GM21717 (cell line): ENCODE measurements at regions not wholly inside any gene's neighbourhood (a gene's known extent, or its start where the extent isn't known, plus 50 kb on each side); places are given as distances from the start of the nearest gene placed in this dataset.

Experiments used
- ATAC-seq: cut with Tn5 transposase; IDR thresholded peaks from one replicate; pipeline ENCODE4 v1.9.1; 2021; ENCODE audit warnings: mild to moderate bottlenecking, moderate library complexity; ENCODE audit not compliant: unreplicated experiment

DNA sequence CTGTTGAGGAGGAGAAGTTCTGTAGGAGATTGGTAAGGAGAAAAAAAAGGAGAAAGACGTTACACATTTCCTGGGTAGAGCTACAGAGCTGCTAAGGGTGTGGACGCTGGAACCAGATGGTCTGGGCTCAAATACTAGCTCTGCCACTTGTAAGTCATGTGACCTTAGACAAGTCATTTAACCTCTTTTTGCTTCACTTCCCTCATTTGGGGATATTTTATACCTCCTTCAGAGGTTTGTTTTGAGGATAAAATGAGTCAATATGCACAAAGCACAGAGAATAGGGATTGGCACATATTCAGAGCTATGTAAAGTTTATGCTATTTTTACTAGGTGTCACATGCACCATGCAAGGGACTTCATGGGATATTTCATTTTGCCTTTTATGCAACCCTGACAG, 708.8 kb downstream of the DHX35 start:
- no peak for ATAC-seq

GRCh38 chr20:39669659-39670058, 707.5 kb downstream of the DHX35 start:
- ATAC-seq = no peak

DNA sequence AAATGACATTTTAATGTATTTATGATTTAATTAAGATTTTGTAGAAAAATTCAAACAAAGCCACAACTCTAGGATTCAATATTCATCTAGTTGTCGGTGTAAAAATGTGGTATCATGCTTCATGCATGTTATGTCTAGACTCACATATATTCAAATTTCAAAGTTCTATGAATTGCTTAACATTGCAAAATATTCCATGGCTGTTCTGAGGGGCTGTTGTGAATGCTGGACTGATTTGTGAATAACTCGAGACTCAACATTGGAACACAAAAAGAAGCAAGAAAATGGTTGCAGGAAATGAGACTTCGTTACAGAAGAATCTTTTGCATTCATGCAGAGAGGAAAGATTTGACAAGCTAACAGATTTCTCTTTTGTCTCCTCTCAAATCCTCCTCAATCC, 705.9 kb downstream of the DHX35 start:
- ATAC-seq = no peak

DNA sequence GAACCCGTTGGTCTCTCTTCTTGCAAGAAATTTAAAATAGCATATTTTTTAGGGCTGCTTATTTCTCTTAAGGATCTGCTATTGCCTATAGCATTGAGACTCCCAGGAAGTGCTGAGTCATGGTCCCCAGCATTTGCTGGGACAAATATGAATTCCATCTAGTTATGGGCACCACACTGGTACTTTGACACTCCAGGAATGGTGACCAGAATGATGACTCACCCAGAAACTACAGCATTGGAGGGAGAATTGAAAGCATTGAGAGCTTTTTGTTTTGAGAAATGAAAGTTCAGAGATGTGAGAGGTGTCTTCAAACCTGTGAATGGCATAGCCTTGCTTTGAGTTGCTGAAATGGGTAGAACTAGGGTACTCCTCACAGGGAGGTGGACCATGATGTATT, 699.7 kb downstream of the DHX35 start:
- ATAC-seq = no peak

GRCh38 chr20:39660965-39661364, 698.8 kb downstream of the DHX35 start:
- no peak for ATAC-seq

GRCh38 chr20:39660226-39660625, 698.1 kb downstream of the DHX35 start:
- ATAC-seq = no peak

DNA sequence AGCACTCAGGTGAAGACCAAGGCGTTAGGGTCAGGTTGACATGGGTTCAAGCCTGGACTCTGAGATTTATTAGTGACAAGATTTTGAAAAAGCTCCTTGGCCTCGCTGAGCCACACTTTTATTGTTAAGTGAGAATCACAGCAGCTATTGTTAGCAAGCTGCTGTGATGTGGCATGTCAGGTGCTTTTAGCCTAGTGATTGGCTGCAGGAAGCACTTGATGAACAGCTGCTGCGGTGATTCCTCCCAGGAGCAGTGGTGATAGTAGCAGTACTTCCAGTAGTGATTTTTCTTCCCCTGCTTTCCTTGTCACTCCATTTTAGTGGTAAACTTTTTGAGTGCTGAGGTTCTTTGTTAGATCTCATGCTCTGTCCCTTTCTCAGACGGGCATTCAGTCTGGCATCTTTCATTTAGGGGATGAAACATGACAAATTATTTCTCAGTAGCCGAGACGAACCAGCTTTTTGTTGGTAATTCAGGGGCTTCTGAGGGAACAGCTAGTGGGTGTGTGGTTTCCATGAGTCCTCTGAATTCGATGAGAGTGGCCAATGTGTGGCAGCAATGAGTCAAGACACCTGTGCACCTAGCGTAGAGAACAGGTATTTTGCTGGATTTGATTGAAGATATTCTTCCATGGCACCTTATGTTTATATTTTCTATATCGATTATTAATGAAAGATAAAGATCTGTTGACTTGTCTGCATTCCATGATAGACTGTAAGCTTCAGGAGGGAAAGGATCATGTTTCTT, 696.7 kb downstream of the DHX35 start:
- no peak for ATAC-seq

GRCh38 chr20:39654171-39654570, 692.0 kb downstream of the DHX35 start:
- ATAC-seq = no peak

DNA sequence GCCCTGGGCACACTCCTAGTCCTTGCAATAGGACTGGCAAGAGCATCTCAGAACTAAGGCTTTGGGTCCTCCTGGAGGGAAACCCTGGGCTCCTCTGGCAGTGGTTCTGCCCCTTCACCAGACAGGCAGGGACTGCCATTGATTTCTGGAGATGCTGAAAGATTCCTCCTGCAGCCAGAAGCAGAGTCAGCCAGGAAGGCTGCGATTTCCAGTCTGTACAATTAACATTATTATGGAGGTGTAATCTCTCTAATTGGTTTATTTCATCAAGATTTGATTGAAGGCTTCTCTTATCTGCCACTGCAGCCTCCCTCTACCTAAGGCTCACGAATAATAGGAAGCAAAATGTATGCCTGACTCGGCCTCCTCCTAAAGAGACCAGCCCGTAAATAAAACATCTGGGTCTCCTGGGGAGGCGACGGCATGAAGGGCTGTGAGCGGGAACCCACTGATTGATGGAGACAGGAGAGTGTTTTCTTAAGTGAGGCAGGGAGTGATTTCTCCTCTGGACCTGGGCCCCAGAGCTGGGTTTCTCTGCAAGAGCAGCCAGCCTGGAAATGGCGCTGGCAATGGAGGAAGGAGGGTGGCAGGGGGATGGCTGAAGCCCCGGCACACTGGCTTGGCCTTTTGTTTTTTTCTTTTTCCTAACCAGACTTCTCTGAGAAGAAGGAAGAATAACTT, 689.6 kb downstream of the DHX35 start:
- ATAC-seq = no peak

GRCh38 chr20:39646874-39647413, 684.8 kb downstream of the DHX35 start:
- ATAC-seq = no peak

- no peak for ATAC-seq
These were observed 683.0 kb downstream of the DHX35 start for GRCh38 chr20:39645131-39645530.

GRCh38 chr20:39643292-39643691, 681.1 kb downstream of the DHX35 start:
- no peak for ATAC-seq

GRCh38 chr20:39641423-39641822, 679.3 kb downstream of the DHX35 start:
- no peak for ATAC-seq

GRCh38 chr20:39640147-39640546, 678.0 kb downstream of the DHX35 start:
- no peak for ATAC-seq

DNA sequence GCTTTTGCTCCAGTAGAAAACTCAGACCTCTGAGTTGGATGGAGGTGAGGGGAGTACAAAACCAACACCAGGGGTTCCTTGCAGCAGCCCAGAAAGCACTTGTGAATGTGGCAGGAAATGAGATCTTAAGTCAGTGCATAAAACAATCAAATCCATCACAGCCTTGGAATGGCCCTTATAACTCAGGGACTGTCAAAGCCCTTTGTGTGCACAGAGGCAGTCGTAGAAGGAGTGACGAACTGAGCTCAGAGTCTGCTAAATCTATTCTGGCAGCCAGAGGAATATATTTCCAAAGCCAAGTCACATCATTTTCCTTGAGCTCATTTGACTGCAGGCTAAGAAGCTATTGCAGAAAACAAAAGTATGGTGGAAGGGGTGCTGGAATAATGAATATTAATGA, 676.6 kb downstream of the DHX35 start:
- ATAC-seq = no peak

DNA sequence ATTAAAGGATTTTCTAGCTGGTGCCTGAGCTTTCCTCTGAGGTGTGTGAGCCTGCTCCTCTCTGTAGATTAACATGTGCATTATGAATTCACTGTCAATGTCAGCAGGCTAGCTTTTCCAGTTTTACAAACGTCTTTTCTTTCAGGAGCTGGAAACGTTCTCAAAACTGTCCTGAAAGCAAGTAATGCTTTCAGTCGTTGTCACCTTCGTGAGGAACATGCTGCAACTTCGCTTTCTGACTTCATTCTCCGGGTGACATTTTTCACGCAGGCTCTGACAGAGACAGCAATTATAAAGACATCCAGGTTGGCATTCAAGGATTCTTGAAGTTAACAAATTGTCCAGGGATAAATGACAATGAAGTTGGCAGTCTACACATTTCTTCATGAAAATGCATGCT, 671.5 kb downstream of the DHX35 start:
- no peak for ATAC-seq

DNA sequence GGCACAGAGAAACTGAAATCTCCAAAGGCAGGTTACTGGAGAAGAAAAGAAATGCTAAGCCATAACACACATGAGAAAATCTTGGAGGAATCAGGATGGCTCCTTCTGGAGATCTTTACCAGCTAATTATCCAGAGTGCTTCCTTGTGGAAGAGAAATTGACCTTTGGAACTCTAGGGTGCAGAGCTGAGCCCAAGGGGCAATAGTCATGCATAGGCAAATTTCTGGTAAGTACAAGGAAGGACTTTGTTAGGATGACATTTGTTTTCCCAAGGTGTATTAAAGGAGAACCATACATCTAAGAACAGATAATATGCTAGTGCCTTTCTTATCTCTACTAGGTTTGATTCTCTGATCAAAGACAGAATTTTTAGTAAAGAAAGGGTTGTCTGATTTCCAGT, 670.6 kb downstream of the DHX35 start:
- no peak for ATAC-seq

DNA sequence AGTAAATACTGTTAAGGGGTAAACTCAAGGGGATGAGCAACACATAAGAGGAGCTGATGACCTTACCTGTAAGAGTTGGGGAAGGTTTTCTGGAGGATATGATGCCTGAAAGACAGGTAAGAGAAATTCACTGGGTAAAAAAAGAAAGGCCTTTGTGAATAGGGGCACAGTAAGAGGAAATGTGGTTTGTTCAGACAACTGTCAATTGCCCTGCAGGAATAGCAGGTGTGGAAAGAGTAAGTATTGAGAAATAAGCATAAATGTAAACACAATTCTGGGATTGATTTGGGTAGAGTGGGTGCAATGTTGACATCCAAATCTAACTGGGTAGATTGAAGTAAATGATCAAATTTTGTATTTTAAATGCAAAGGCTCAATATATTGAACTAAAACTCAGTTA, 670.0 kb downstream of the DHX35 start:
- no peak for ATAC-seq

GRCh38 chr20:39631557-39631956, 669.4 kb downstream of the DHX35 start:
- ATAC-seq = no peak

DNA sequence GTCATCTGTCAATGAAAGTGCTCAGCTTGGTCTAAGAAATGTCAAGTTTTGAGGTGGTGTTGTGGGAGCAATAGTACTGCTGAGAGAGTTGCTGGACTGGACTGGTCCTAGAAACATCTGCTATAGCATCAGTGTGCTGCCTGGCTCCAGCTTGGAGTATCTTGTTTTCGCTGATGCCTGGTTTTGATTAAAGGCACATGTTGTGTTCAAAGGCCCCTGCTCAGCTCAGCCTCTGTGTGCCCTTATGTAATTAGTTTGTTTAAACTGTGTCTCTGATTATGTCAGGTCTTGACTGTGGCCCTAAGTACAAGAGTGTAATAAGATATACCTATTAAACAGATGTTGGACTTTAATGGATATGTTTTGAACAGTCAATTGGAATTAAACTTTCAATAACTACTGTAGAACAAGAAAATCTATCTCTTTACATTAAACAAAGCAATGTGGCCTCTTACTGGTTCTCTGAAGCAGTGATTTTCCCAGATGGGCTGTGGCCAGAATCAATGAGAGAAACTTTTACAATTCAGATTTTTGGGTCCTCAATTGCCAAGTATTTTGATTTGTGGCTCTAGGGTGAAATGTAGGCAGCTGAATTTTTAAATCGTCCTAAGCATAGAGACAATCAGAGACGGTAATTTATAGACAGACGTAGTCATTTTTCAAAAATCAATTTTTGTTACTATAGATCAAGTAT, 668.2 kb downstream of the DHX35 start:
- ATAC-seq = no peak

GRCh38 chr20:39627765-39628164, 665.6 kb downstream of the DHX35 start:
- ATAC-seq = no peak

DNA sequence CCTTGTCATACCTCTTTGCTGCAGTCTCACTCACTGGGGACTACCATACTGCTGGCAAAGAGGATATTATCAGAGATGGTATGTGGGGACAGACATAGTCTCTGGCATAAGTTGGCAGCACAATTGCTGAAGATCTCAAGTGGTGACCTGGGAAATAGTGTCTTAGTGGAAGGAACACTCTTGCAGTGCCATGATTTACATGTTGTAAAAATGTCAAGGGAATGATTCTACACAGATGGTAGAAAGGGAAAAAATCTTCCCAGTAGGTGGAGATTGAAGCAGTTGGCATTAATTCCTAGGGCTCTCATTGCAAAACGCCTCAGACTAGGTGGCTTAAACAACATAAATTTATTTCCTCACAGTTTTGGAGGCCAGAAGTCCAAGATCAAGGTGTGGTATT, 662.2 kb downstream of the DHX35 start:
- no peak for ATAC-seq
